ENCODE measurements at regions not wholly inside any gene's neighbourhood (a gene's known extent, or its start where the extent isn't known, plus 50 kb on each side); places are given as distances from the start of the nearest gene placed in this dataset.

GRCh38 chr3:163011596-163011995 is 1515.0 kb downstream of the OTOL1 start:
- TF ChIP-seq RAD21 (IDR thresholded peaks at IDR 0.05; ENCODE audit: low read depth) (no peak), REST (IDR thresholded peaks at IDR 0.05; ENCODE audit: low read depth) (no peak), ZBTB33 (IDR thresholded peaks at IDR 0.05; ENCODE audit: extremely low read depth, insufficient replicate concordance, low read length) (no peak), POLR2A (IDR thresholded peaks at IDR 0.05; ENCODE audit: borderline replicate concordance, extremely low read depth, insufficient read depth, insufficient read length) (no peak), SIN3A (IDR thresholded peaks at IDR 0.05; ENCODE audit: low read depth) (no peak), EZH2 (IDR thresholded peaks at IDR 0.05) (no peak), POLR2AphosphoS5 (IDR thresholded peaks at IDR 0.05; ENCODE audit: low read depth, low read length) (no peak), TCF7L2 (IDR thresholded peaks at IDR 0.05; ENCODE audit: borderline replicate concordance, extremely low read depth, insufficient read depth, insufficient read length) (no peak), SRF (IDR thresholded peaks at IDR 0.05; ENCODE audit: low read depth) (no peak)
- TF ChIP-seq, protein P1, sequence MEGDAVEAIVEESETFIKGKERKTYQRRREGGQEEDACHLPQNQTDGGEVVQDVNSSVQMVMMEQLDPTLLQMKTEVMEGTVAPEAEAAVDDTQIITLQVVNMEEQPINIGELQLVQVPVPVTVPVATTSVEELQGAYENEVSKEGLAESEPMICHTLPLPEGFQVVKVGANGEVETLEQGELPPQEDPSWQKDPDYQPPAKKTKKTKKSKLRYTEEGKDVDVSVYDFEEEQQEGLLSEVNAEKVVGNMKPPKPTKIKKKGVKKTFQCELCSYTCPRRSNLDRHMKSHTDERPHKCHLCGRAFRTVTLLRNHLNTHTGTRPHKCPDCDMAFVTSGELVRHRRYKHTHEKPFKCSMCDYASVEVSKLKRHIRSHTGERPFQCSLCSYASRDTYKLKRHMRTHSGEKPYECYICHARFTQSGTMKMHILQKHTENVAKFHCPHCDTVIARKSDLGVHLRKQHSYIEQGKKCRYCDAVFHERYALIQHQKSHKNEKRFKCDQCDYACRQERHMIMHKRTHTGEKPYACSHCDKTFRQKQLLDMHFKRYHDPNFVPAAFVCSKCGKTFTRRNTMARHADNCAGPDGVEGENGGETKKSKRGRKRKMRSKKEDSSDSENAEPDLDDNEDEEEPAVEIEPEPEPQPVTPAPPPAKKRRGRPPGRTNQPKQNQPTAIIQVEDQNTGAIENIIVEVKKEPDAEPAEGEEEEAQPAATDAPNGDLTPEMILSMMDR (IDR thresholded peaks at IDR 0.05 in 2 of 3, conservative IDR thresholded peaks at IDR 0.05 in 1 of 3; ENCODE audit: borderline replicate concordance in 1 of 3, insufficient read depth in 1 of 3, low read depth in 2 of 3, low read length in 2 of 3), result no peak
- TF ChIP-seq, protein P2, sequence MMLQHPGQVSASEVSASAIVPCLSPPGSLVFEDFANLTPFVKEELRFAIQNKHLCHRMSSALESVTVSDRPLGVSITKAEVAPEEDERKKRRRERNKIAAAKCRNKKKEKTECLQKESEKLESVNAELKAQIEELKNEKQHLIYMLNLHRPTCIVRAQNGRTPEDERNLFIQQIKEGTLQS (IDR thresholded peaks at IDR 0.05), result no peak

Data from HCT116 (cell line).